ACC112 (cell line): ENCODE measurements at regions not wholly inside any gene's neighbourhood (a gene's known extent, or its start where the extent isn't known, plus 50 kb on each side); places are given as distances from the start of the nearest gene placed in this dataset.

ENCODE experiments used
- H2AFZ ChIP-seq: fragments of 200-600 bp; sonication (generic); one replicate; pipeline ENCODE4 v1.6.0; 2017; ENCODE audit warnings: antibody characterized with exemption, low read length; ENCODE audit not compliant: unreplicated experiment
- H3K27ac ChIP-seq: fragments of 200-600 bp; sonication (generic); 2 replicates; pipeline ENCODE4 v1.5.1; 2014; ENCODE audit warnings: low read depth, mild to moderate bottlenecking, antibody characterized with exemption, low read length, moderate library complexity
- H3K27me3 ChIP-seq: fragments of 200-600 bp; sonication (generic); 2 replicates; pipeline ENCODE4 v1.6.1; 2014; ENCODE audit warnings: mild to moderate bottlenecking, antibody characterized with exemption, low read length, moderate library complexity, mixed read lengths; ENCODE audit not compliant: insufficient read depth
- H3K36me3 ChIP-seq: fragments of 200-600 bp; sonication (generic); 2 replicates; pipeline ENCODE4 v1.6.1; 2016; ENCODE audit warnings: mild to moderate bottlenecking, antibody characterized with exemption, low read length, moderate library complexity, mixed read lengths; ENCODE audit not compliant: insufficient read depth
- H3K4me1 ChIP-seq: fragments of 200-600 bp; sonication (generic); one replicate; pipeline ENCODE4 v1.6.1; 2016; ENCODE audit warnings: low read length, mixed read lengths; ENCODE audit not compliant: insufficient read depth, unreplicated experiment, control insufficient read depth
- H3K4me3 ChIP-seq: fragments of 200-600 bp; sonication (generic); 2 replicates; pipeline ENCODE4 v1.5.1; 2014; ENCODE audit warnings: mild to moderate bottlenecking, low read depth, low read length
- H3K79me2 ChIP-seq: fragments of 200-600 bp; sonication (generic); one replicate; pipeline ENCODE4 v1.6.0; 2016; ENCODE audit warnings: low read length; ENCODE audit not compliant: control insufficient read depth, unreplicated experiment, insufficient read depth

DNA sequence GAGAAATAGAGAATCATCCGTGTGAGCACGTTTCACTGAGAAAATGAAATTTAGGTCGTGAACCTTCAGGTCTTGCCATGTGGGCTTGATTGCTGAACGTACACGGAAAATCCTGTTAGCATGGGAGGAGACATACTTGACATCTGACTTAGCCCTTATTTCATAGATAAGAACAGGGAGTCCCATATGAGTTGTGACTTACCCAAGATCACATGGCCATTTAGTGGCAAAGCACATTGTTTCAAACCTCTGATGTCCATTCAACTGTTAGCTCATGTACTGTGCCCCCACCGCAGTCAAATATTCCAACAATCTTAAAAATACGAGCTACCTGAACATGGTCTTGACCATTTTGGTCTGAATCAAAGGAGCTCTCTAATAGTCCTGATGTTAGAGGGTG lies 411.2 kb upstream of the FZD8 start:
- H3K36me3 ChIP-seq: no peaks in the 10 kb centered on the region
- no peaks in the 10 kb centered on the region for H3K79me2 ChIP-seq
- H3K4me1 ChIP-seq: no peaks in the 10 kb centered on the region
- H3K4me3 ChIP-seq: no peak overlapping the region
- H3K27me3 ChIP-seq: peaks cover 6% of the 10 kb centered on the region; the same call in 1 of the 2 replicates
- H2AFZ ChIP-seq: no peak overlapping the region
- no peak overlapping the region for H3K27ac ChIP-seq

DNA sequence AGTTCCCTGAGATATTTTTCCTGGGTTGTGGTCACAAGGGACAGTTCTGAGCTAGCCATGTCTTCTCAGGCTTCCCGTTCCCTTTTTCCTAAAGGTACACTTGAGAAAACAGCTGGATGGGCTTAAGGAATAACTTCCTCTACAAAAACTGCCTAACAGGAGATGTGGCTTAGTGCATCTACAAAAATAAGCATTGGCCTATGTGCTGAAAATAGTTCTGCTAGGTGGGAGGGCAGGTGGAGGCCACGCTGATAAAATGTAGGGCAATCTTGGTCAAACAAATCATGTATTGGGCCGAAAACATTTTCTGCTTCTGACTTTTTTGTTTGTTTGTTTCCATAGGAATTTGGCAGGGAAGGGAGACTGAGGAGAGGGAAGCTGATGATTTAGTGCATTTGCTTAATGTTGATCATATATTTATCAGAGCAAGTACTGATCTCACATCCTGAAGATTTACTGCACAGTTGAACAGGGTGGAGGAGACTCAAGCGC lies 409.4 kb upstream of the FZD8 start:
- Histone ChIP-seq H3K4me3 (no peak overlapping the region), H2AFZ (no peak overlapping the region), H3K4me1 (no peaks in the 10 kb centered on the region), H3K27me3 (peaks cover 2% of the 10 kb centered on the region; the same call in 1 of the 2 replicates), H3K27ac (no peak overlapping the region), H3K79me2 (no peaks in the 10 kb centered on the region), H3K36me3 (no peaks in the 10 kb centered on the region)

DNA sequence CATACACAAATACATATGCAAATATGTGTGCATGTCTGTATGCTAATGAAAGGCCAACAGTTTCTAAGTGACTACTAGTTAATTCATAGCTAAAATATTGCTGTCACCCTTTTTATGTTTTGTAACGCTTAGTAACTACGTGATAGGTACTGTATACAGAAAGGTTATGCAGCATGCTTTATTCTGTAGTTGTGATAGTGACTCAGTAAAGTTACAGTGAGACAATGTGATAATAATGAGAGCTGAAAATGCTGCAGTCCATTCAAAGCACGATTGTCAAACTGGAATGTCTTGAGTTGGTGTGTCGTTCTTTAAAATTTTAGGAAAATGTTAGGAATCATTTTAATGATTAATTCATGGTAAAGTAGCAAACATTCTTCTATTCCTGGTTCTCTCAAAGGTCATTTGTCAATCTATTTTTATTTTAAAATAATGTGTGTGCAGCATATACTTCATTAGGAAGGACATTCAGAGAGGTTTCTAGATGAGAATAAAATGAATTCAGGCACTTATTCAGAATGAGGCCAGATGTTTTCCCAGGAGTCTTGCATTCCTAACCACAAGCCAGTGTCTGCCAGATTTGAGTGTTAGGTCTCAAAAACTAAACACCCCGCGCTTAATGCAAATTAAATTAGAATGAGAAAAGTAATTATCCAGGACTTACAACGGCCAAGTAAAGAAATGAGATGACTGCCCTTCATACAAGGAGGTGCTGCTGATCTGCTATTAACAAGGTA lies 408.8 kb upstream of the FZD8 start:
- Histone ChIP-seq H3K27ac (no peak overlapping the region), H3K36me3 (no peaks in the 10 kb centered on the region), H3K4me1 (no peaks in the 10 kb centered on the region), H3K4me3 (no peak overlapping the region), H3K27me3 (no peaks in the 10 kb centered on the region), H3K79me2 (no peaks in the 10 kb centered on the region), H2AFZ (no peak overlapping the region)

DNA sequence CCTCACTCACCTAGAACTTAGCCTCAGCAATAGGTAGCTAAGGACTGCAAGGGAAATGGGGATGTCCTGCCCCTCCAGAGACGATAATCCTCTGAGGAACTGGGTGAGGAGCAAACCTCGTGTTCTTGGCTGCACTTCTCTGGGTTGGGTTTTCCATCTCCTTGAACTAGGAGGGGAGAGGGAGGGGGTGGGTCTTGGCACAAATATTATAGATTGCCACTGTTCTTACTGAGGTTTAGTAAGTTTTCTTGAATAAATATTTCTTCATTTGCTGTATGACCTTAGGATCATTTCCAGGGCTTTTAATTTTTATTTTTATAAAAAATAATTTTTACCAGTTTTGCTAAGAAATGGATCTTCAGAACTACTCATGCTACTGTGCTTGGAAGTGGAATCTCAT lies 406.7 kb upstream of the FZD8 start:
- Histone ChIP-seq H3K27ac (no peak overlapping the region), H3K27me3 (no peaks in the 10 kb centered on the region), H3K36me3 (no peaks in the 10 kb centered on the region), H2AFZ (no peak overlapping the region), H3K4me3 (no peak overlapping the region), H3K4me1 (no peaks in the 10 kb centered on the region), H3K79me2 (no peaks in the 10 kb centered on the region)

- no peaks in the 10 kb centered on the region for H3K36me3 ChIP-seq
- no peaks in the 10 kb centered on the region for H3K4me1 ChIP-seq
- H3K27me3 ChIP-seq: no peaks in the 10 kb centered on the region
- no peak overlapping the region for H3K4me3 ChIP-seq
- H3K79me2 ChIP-seq: no peaks in the 10 kb centered on the region
- H3K27ac ChIP-seq: no peak overlapping the region
- no peak overlapping the region for H2AFZ ChIP-seq
Measured at GRCh38 chr10:36048236-36048635, 406.1 kb upstream of the FZD8 start.

DNA sequence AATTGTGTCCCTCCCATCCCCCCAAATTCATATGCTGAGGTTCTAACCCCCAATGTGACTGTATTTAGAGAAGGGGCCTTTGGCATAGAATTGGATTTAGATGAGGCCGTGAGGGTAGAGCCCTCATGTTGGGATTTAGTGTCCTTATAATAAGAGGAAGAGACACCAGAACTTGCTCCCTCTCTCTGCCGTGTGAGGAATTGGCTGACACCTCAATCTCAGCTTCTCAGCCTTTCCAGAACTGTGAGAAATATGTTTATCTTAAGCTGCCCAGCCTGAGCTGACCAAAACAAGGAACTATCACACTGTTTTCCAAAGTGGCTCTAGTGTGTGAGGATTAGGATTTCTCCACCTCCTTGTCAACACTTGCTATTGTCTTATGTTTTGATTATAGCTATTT lies 400.0 kb upstream of the FZD8 start:
- Histone ChIP-seq H3K4me1 (no peaks in the 10 kb centered on the region), H3K4me3 (no peak overlapping the region), H3K27me3 (no peaks in the 10 kb centered on the region), H3K27ac (no peak overlapping the region), H3K36me3 (no peaks in the 10 kb centered on the region), H2AFZ (no peak overlapping the region), H3K79me2 (no peaks in the 10 kb centered on the region)

DNA sequence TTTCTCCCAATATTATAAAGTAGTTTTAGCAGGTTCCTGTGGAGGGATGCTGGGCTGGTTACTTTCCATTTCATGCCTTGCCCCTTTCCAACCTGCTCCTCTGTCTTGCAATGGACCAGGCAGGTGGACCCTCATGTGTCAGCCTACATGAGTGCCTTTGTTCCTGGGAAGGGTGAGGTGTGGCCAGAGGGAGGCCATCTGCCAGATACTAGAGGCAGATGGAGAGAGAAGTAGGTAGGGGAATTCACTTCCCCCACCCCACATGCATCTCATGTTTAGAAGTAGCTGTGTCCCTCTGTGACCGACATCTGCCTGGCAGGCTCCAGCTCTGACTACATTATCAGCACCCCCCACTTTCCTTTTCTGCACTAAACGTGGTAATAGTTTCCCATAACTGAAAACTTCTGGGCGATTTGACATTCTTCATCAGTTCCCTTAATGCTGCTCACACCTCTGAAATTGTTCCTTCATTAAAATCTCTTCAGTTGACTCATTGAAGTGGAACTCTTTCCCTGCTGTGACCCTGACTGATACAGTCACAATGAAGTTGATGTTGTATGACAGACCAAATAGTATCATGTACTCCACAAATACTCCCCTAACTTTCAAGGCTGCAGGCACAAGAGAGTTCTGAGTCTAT lies 396.3 kb upstream of the FZD8 start:
- Histone ChIP-seq H2AFZ (no peak overlapping the region), H3K4me3 (no peak overlapping the region), H3K36me3 (no peaks in the 10 kb centered on the region), H3K4me1 (no peaks in the 10 kb centered on the region), H3K27ac (no peak overlapping the region), H3K79me2 (no peaks in the 10 kb centered on the region), H3K27me3 (no peaks in the 10 kb centered on the region)

DNA sequence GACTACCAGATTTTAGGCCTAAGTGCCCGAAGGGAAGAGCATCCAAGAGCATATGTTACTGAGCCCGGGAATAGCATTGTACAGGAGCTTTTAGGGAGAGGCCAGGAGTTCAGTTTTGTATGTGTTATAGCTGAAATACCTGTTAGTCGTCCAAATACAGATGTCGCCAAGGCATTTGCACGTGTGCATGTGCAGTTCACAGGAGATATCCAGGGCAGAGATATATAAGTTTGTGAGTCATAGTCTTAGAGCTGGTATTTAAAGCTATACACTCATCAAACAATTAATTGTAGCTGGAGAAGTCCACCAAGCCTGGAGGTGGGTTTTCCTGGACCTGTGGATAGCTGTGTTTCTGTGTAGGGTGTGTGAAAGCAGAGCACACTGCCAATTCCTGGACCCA lies 394.0 kb upstream of the FZD8 start:
- no peak overlapping the region for H3K27ac ChIP-seq
- H3K79me2 ChIP-seq: no peaks in the 10 kb centered on the region
- no peaks in the 10 kb centered on the region for H3K36me3 ChIP-seq
- no peaks in the 10 kb centered on the region for H3K4me1 ChIP-seq
- no peak overlapping the region for H3K4me3 ChIP-seq
- H2AFZ ChIP-seq: no peak overlapping the region
- no peaks in the 10 kb centered on the region for H3K27me3 ChIP-seq

- H3K27me3 ChIP-seq: no peaks in the 10 kb centered on the region
- H3K4me3 ChIP-seq: no peak overlapping the region
- H3K36me3 ChIP-seq: no peaks in the 10 kb centered on the region
- H2AFZ ChIP-seq: no peak overlapping the region
- H3K27ac ChIP-seq: no peak overlapping the region
- no peaks in the 10 kb centered on the region for H3K4me1 ChIP-seq
- no peaks in the 10 kb centered on the region for H3K79me2 ChIP-seq
Measured at GRCh38 chr10:36033808-36034207, 391.7 kb upstream of the FZD8 start.

DNA sequence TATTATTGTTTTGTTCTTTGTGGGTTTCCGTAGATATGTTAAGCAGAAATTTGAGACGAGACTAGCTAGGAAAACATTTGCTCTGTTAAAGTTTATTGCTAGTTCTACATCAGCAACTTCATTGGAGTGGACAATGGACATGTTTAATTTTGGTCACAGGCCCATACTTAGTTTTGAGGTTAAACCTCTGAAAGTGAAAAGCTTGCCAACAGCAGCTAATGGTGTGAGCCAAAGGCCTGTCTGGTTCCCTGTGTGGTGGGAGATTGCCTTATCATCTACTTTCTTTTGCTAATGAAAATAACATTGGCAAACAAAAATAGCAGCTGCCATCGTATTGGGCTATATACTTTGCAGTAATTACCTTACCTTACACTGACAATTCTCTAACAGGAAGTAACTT lies 388.4 kb upstream of the FZD8 start:
- Histone ChIP-seq H3K4me1 (no peaks in the 10 kb centered on the region), H3K27me3 (no peaks in the 10 kb centered on the region), H3K79me2 (no peaks in the 10 kb centered on the region), H3K27ac (no peak overlapping the region), H3K36me3 (no peaks in the 10 kb centered on the region), H2AFZ (no peak overlapping the region), H3K4me3 (no peak overlapping the region)
